HepG2 (cell line): ENCODE measurements at regions not wholly inside any gene's neighbourhood (a gene's known extent, or its start where the extent isn't known, plus 50 kb on each side); places are given as distances from the start of the nearest gene placed in this dataset.

Experiments
- BHLHE40 ChIP-seq: IDR thresholded peaks from 2 replicates; pipeline ENCODE4 v1.6.1; 2011; ENCODE audit warnings: low read length, improper control_type of control experiment
- FOSL2 ChIP-seq: sonication (generic); formaldehyde crosslinking; IDR thresholded peaks from 2 replicates; pipeline ENCODE4 v1.4.0; 2020; ENCODE audit warnings: missing genetic modification reagents
- GATAD2A ChIP-seq: IDR thresholded peaks from 2 replicates; pipeline ENCODE4 v1.6.1; 2016
- HDAC2 ChIP-seq: sonication (generic); formaldehyde crosslinking; IDR thresholded peaks from 2 replicates; pipeline ENCODE4 v1.4.0; 2020; ENCODE audit warnings: missing genetic modification reagents
- HNF4A ChIP-seq: sonication (generic); formaldehyde crosslinking; IDR thresholded peaks from 2 replicates; pipeline ENCODE4 v1.4.0; 2020; ENCODE audit warnings: missing genetic modification reagents
- NR2F1 ChIP-seq, 2 experiments: fragments of 450-650 bp in 1 of 2; formaldehyde crosslinking in 1 of 2; IDR thresholded peaks; 2 replicates each; pipeline versions ENCODE4 v1.5.0 to v1.6.1; 2016 to 2020; ENCODE audit warnings: mild to moderate bottlenecking in 1 of 2, missing compliant biosample characterization in 1 of 2, missing genetic modification reagents in 1 of 2, moderate library complexity in 1 of 2
- PHF21A ChIP-seq: sonication (generic); formaldehyde crosslinking; IDR thresholded peaks from 2 replicates; pipeline ENCODE4 v1.5.0; 2020; ENCODE audit warnings: mild to moderate bottlenecking, missing genetic modification reagents
- PITX1 ChIP-seq: sonication (generic); formaldehyde crosslinking; IDR thresholded peaks from 2 replicates; pipeline ENCODE4 v1.5.1; 2020; ENCODE audit warnings: mild to moderate bottlenecking, missing genetic modification reagents
- REL ChIP-seq: sonication (generic); formaldehyde crosslinking; conservative IDR thresholded peaks from 2 replicates; pipeline ENCODE4 v1.8.0; 2022; ENCODE audit warnings: mild to moderate bottlenecking, missing genetic modification reagents, moderate library complexity
- SMARCE1 ChIP-seq: fragments of 450-650 bp; IDR thresholded peaks from 2 replicates; pipeline ENCODE4 v1.6.1; 2017; ENCODE audit warnings: borderline replicate concordance
- ZFP82 ChIP-seq: sonication (generic); formaldehyde crosslinking; IDR thresholded peaks from 2 replicates; pipeline ENCODE4 v1.5.1; 2020; ENCODE audit warnings: mild to moderate bottlenecking, missing genetic modification reagents, borderline replicate concordance
- ZNF121 ChIP-seq: sonication (generic); formaldehyde crosslinking; IDR thresholded peaks from 2 replicates; pipeline ENCODE4 v1.5.0; 2020; ENCODE audit warnings: mild to moderate bottlenecking, missing genetic modification reagents
- ZNF17 ChIP-seq: sonication (generic); formaldehyde crosslinking; IDR thresholded peaks from 2 replicates; pipeline ENCODE4 v1.5.0; 2020; ENCODE audit warnings: mild to moderate bottlenecking, missing genetic modification reagents
- TF ChIP-seq, protein P1 (sequence below): IDR thresholded peaks from 2 replicates; pipeline ENCODE4 v1.6.1; 2016; ENCODE audit warnings: missing compliant biosample characterization, missing genetic modification reagents, borderline replicate concordance
- TF ChIP-seq, protein P2 (sequence below): sonication (generic); formaldehyde crosslinking; IDR thresholded peaks from 2 replicates; pipeline ENCODE4 v1.4.0; 2020; ENCODE audit warnings: mild to moderate bottlenecking, low read depth, missing genetic modification reagents
- TF ChIP-seq, protein P3 (sequence below): sonication (generic); formaldehyde crosslinking; IDR thresholded peaks from 2 replicates; pipeline ENCODE4 v1.5.1; 2020; ENCODE audit warnings: mild to moderate bottlenecking, missing genetic modification reagents, borderline replicate concordance
- TF ChIP-seq, protein P4 (sequence below): sonication (generic); formaldehyde crosslinking; conservative IDR thresholded peaks from 2 replicates; pipeline ENCODE4 v1.4.0; 2020; ENCODE audit warnings: missing genetic modification reagents
- TF ChIP-seq, protein P5 (sequence below): IDR thresholded peaks from 2 replicates; pipeline ENCODE4 v1.6.1; 2016; ENCODE audit warnings: low read depth, missing genetic modification reagents, missing compliant biosample characterization

DNA sequence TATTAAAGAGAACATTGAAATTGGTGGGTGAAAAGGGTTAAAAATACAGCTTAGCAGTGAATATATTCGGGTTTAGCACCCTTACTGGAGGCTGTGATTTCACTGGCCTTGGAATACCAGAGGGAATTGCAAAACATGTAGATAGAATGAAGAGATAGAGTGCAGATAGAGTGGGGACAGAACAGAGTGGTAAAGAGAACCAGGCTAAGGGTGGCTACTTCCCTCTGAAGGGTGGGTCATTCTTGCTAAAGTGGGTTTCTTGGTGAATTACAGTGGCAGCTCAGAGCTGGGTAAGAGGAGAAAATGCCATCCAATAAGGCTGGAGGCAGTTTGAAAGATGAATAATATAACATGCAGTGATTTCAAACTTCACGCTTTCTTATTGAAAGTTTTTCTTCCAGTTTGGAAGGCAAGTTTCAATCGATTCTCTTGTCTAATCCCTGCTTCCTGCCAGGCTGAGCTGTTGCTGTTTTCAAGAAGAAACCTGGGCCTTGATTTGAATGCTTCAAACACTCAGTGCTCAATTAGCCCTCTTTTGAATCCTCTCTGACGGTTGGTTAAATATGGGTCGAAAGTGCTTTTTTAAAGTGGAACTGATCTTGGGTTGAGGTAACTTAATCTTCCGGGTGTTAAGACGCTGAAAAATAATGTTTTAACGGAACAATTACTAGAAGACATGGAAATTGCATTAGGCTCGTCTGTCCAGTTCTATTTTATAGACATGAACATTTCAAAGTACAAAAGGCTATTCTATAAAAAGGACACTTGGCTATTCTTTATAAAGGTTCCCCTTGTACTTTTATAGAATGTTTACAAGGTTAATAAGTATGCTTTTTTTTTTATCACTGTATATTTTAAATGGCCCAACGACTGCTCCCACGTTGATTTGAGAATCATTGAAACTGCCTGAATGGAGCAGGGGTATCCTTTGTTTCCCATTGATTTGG, 203.3 kb downstream of the BCAS1 start (continued):
- TF ChIP-seq SMARCE1 (no peak), ZNF121 (CRISPR knock-in tag) (peak; percentile 72), FOSL2 (CRISPR knock-in tag) (0 out of 2 replicates have a peak, but pooled peaks have one; percentile 31), GATAD2A (CRISPR knock-in tag) (peak; percentile 85), HNF4A (CRISPR knock-in tag) (peak; percentile 11; the same call in 1 of the 2 replicates), PITX1 (peak; percentile 79; the same call in 1 of the 2 replicates), PHF21A (CRISPR knock-in tag) (no peak), REL (CRISPR knock-in tag) (no peak), ZNF17 (CRISPR knock-in tag) (no peak), HDAC2 (CRISPR knock-in tag) (peak; percentile 79), NR2F1 (CRISPR knock-in tag; IDR thresholded peaks at IDR 0.05) (no peak), BHLHE40 (no peak), ZFP82 (no peak)
- TF ChIP-seq, protein P1, sequence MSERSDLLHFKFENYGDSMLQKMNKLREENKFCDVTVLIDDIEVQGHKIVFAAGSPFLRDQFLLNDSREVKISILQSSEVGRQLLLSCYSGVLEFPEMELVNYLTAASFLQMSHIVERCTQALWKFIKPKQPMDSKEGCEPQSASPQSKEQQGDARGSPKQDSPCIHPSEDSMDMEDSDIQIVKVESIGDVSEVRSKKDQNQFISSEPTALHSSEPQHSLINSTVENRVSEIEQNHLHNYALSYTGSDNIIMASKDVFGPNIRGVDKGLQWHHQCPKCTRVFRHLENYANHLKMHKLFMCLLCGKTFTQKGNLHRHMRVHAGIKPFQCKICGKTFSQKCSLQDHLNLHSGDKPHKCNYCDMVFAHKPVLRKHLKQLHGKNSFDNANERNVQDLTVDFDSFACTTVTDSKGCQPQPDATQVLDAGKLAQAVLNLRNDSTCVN (CRISPR knock-in tag), result no peak
- TF ChIP-seq, protein P2, sequence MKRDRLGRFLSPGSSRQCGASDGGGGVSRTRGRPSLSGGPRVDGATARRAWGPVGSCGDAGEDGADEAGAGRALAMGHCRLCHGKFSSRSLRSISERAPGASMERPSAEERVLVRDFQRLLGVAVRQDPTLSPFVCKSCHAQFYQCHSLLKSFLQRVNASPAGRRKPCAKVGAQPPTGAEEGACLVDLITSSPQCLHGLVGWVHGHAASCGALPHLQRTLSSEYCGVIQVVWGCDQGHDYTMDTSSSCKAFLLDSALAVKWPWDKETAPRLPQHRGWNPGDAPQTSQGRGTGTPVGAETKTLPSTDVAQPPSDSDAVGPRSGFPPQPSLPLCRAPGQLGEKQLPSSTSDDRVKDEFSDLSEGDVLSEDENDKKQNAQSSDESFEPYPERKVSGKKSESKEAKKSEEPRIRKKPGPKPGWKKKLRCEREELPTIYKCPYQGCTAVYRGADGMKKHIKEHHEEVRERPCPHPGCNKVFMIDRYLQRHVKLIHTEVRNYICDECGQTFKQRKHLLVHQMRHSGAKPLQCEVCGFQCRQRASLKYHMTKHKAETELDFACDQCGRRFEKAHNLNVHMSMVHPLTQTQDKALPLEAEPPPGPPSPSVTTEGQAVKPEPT (CRISPR knock-in tag), result no peak
- TF ChIP-seq, protein P3, sequence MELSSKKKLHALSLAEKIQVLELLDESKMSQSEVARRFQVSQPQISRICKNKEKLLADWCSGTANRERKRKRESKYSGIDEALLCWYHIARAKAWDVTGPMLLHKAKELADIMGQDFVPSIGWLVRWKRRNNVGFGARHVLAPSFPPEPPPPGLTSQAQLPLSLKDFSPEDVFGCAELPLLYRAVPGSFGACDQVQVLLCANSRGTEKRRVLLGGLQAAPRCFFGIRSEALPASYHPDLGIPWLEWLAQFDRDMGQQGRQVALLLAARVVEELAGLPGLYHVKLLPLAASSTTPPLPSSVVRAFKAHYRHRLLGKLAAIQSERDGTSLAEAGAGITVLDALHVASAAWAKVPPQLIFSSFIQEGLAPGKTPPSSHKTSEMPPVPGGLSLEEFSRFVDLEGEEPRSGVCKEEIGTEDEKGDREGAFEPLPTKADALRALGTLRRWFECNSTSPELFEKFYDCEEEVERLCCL, result no peak
- TF ChIP-seq, protein P4, sequence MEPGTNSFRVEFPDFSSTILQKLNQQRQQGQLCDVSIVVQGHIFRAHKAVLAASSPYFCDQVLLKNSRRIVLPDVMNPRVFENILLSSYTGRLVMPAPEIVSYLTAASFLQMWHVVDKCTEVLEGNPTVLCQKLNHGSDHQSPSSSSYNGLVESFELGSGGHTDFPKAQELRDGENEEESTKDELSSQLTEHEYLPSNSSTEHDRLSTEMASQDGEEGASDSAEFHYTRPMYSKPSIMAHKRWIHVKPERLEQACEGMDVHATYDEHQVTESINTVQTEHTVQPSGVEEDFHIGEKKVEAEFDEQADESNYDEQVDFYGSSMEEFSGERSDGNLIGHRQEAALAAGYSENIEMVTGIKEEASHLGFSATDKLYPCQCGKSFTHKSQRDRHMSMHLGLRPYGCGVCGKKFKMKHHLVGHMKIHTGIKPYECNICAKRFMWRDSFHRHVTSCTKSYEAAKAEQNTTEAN (CRISPR knock-in tag), result no peak; the same call in 1 of the 2 replicates
- TF ChIP-seq, protein P5, sequence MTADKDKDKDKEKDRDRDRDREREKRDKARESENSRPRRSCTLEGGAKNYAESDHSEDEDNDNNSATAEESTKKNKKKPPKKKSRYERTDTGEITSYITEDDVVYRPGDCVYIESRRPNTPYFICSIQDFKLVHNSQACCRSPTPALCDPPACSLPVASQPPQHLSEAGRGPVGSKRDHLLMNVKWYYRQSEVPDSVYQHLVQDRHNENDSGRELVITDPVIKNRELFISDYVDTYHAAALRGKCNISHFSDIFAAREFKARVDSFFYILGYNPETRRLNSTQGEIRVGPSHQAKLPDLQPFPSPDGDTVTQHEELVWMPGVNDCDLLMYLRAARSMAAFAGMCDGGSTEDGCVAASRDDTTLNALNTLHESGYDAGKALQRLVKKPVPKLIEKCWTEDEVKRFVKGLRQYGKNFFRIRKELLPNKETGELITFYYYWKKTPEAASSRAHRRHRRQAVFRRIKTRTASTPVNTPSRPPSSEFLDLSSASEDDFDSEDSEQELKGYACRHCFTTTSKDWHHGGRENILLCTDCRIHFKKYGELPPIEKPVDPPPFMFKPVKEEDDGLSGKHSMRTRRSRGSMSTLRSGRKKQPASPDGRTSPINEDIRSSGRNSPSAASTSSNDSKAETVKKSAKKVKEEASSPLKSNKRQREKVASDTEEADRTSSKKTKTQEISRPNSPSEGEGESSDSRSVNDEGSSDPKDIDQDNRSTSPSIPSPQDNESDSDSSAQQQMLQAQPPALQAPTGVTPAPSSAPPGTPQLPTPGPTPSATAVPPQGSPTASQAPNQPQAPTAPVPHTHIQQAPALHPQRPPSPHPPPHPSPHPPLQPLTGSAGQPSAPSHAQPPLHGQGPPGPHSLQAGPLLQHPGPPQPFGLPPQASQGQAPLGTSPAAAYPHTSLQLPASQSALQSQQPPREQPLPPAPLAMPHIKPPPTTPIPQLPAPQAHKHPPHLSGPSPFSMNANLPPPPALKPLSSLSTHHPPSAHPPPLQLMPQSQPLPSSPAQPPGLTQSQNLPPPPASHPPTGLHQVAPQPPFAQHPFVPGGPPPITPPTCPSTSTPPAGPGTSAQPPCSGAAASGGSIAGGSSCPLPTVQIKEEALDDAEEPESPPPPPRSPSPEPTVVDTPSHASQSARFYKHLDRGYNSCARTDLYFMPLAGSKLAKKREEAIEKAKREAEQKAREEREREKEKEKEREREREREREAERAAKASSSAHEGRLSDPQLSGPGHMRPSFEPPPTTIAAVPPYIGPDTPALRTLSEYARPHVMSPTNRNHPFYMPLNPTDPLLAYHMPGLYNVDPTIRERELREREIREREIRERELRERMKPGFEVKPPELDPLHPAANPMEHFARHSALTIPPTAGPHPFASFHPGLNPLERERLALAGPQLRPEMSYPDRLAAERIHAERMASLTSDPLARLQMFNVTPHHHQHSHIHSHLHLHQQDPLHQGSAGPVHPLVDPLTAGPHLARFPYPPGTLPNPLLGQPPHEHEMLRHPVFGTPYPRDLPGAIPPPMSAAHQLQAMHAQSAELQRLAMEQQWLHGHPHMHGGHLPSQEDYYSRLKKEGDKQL, result no peak
